ENCODE measurements at regions not wholly inside any gene's neighbourhood (a gene's known extent, or its start where the extent isn't known, plus 50 kb on each side); places are given as distances from the start of the nearest gene placed in this dataset.

GRCh38 chr6:6952484-6952883 is 155.3 kb upstream of the RREB1 start:
- TF ChIP-seq, protein P1, sequence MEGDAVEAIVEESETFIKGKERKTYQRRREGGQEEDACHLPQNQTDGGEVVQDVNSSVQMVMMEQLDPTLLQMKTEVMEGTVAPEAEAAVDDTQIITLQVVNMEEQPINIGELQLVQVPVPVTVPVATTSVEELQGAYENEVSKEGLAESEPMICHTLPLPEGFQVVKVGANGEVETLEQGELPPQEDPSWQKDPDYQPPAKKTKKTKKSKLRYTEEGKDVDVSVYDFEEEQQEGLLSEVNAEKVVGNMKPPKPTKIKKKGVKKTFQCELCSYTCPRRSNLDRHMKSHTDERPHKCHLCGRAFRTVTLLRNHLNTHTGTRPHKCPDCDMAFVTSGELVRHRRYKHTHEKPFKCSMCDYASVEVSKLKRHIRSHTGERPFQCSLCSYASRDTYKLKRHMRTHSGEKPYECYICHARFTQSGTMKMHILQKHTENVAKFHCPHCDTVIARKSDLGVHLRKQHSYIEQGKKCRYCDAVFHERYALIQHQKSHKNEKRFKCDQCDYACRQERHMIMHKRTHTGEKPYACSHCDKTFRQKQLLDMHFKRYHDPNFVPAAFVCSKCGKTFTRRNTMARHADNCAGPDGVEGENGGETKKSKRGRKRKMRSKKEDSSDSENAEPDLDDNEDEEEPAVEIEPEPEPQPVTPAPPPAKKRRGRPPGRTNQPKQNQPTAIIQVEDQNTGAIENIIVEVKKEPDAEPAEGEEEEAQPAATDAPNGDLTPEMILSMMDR (IDR thresholded peaks at IDR 0.05): no peak
- no peak for TF ChIP-seq EP300 (IDR thresholded peaks at IDR 0.05)
